ENCODE measurements at regions not wholly inside any gene's neighbourhood (a gene's known extent, or its start where the extent isn't known, plus 50 kb on each side); places are given as distances from the start of the nearest gene placed in this dataset.
"Not testable (repeated sequence)": the region's sequence is repeated elsewhere in the genome, so short reads cannot be mapped to it uniquely, and the experiment has no call there.

DNA sequence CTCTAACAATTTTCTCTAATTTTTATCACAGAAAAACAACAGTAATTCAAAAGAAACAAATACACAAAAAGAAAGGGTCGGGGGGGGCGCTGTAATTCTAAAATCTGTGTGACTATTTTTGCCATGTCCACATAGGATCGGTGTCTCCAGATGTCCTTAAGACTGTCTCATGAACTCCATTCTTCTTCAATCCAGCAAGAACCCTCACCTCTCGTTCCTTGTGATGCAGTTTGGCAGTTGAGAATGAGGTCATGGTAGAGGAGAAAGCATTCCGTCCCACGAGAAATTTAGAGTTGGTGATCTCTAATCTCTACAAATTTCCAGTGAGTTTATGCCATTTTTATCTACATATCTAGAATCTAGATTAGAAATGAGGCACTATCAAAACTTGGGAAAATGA, 394.7 kb downstream of the TFEC start:
- DNase-seq, result no peak

DNA sequence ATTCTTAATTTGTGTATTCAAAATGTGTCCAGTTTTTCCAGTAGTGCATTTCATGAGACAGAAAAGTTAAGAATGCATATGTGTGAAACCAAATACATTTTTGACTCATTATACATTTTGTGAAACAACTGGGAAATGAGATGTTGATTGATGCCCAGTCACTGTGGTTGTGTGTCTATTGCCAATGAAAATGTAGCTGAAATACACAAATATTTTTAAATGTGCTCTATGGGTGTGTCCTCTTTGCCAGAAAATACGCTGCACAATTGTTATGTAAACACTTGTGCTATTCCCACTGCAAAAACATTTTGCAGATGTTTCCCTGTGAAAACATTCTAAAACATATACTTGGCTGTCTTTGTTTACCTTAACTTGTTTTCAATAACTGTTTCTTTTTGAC, 395.2 kb downstream of the TFEC start:
- DNase-seq, result peak; percentile 39

GRCh38 chr7:115634633-115635032, 395.9 kb downstream of the TFEC start:
- DNase-seq, result peak; percentile 96

GRCh38 chr7:115632636-115633035, 397.9 kb downstream of the TFEC start:
- no peak for DNase-seq

DNA sequence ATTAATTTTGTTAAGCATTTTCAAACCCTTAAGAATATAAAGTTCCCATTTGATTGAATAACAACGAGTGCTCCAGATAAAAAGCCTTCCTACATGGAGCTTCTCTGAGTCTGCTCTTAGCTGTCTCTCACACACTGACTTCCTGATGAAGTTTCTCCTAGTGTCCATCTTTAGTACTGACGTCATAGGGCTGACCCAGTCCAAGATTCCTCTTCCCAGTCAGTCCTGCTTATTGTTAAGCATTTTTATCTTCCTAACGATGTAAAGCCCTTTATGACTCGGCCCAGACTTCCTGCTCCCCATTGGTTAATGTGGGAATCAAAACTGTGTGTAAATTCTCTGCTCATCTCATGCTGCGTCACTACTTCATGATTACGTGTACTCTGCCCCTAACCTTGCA, 398.8 kb downstream of the TFEC start:
- DNase-seq, result peak; percentile 22

DNA sequence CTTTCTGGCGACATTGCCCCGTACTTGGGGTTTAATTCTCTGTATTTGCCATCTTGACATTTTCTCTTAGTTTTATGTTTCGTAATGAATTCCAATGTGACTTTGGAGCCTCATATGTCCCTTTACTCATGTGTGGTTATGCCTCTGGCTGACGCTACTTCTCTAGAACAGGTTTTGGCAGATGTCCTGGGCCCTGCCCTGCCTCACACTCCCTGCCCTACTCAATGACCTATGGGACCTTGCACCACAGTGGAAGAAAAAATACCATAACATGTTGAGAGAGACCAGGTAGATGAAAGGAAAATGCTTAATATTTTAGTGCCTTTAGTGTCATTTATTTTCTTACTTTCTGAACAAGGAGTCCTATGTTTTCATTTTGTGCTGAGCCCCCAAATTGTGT, 400.5 kb downstream of the TFEC start:
- DNase-seq, result no peak

DNA sequence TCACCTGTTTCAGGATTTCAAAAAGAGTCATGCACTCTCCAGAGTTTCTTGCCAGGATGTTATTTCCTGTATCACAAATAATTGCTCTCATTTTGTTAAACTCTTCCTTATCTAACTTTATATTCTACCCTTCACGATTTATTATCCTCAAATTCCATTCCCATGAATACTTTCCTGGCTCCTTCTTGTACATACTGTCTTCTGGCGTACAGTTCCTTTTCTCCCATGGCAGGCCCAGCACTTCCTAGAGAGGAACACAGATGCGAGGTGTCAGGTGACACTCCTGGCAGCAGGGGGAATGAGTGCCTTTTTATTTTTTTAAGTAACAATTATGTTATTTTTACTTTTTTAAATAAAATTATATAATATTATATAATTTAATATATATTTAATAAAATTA, 411.9 kb downstream of the TFEC start:
- DNase-seq, result no peak

DNA sequence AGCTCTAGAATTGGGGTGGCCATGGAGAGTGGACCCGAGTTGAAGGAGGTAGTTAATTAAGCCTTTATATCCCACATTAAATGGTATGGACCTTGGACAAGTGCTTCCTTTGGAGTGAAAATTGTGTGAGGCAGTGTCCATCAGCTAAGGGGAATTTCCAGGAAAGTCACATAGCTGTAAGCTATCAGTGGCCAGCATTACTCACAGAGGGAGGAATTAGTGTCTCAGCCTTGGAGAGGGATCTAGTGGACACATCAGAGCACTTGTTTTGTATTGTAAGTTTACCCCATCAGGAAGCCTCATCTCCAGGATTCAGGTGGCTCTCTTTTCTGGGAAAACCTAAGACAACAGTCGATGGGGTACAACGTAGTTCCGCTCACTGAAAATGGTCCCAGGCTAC, 416.7 kb downstream of the TFEC start:
- DNase-seq, result no peak

DNA sequence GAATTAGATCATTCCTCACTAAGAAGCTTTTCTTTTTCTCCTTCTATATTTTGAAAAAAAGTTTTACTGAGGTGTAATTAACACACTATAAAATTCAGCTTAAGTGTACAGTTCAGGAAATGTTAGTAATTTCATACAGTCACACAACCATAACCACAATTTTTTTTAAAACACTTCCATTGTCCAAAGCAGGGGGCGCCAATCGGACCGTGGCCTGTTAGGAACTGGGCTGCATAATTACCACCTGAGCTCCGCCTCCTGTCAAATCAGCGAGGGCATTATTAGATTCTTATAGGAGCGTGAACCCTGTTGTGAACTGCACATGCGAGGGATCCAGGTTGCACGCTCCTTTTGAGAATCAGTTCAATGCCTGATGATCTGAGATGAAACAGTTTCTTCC, 427.1 kb downstream of the TFEC start:
- DNase-seq, result peak; percentile 40

DNA sequence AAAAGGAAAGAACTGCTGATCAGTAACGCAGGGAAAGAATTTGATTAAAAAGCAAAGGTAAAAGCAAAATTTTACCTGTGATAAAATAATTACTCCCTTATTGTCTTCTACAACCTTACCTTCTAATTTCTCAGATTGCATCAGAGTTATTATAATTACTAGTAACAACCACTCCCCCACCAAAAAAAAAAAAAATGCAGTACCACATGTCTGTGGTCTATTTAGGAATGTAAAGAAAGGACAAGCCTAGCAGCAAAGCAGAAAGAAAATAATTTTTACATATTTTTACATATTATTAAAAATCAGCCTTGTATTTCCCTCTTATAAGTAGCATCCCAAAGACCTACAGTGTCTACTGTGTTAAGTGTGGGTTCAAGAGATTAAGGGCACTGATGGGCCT, 430.4 kb downstream of the TFEC start:
- no peak for DNase-seq

- not testable (repeated sequence) for DNase-seq
Measured at GRCh38 chr7:115599184-115599583, 431.4 kb downstream of the TFEC start.

GRCh38 chr7:115597220-115597619, 433.3 kb downstream of the TFEC start:
- DNase-seq, result not testable (repeated sequence)

DNA sequence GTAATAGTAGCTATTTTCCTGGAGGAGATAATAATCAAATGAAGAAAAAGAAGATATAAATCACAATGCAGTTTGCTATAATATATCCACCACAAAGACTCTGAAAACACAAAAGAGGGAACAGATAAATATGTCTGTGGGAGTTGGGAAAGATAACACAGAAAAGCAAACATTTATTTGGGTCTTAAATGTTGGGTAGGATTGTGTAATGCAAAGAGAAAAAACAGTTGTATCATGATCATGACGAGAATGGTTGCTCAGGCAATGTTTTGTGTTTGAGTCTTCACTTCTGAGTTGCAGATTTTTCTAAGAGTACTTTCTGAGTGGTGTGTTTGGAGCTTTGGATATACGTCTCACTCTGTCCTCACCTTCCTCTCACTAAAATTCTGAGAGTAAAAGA, 437.5 kb downstream of the TFEC start:
- no peak for DNase-seq

DNA sequence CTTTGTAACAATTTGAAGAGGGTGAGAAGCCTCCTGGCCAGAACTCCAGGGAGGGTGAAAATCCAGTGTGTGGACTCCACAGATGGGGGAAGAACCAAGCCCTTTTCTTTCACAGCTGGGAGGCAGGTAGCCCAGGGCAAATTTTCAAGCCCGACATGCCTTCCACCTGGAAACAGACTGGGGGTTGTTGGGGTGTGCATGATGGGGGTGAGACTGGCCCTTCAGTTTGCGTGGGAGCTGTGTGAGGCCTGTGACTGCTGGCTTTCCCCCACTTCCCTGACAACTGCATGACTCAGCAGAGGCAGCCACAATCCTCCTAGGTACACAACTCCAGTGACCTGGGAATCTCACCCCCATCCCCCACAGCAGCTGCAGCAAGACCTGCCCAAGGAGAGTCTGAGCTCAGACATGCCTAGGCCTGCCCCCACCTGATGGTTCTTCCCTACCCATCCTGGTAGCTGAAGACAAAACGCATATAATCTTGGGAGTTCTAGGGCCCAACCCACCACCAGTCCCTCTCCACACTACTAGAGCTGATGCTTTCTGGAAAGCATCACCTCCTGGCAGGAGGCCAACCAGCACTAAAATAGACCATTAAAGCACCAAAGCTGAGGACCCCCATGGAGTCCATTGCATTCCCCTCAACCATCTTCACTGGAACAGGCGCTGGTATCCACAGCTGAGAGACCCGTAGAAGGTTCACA, 445.4 kb downstream of the TFEC start:
- peak; percentile 74 for DNase-seq

- no peak for DNase-seq
Measured at GRCh38 chr7:115582956-115583355, 447.6 kb downstream of the TFEC start.

- DNase-seq, result no peak
Measured at GRCh38 chr7:115578576-115578975, 452.0 kb downstream of the TFEC start.

- no peak for DNase-seq
Measured at GRCh38 chr7:115574681-115575291, 455.8 kb downstream of the TFEC start.

GRCh38 chr7:115572111-115572510, 458.5 kb downstream of the TFEC start:
- no peak for DNase-seq

DNA sequence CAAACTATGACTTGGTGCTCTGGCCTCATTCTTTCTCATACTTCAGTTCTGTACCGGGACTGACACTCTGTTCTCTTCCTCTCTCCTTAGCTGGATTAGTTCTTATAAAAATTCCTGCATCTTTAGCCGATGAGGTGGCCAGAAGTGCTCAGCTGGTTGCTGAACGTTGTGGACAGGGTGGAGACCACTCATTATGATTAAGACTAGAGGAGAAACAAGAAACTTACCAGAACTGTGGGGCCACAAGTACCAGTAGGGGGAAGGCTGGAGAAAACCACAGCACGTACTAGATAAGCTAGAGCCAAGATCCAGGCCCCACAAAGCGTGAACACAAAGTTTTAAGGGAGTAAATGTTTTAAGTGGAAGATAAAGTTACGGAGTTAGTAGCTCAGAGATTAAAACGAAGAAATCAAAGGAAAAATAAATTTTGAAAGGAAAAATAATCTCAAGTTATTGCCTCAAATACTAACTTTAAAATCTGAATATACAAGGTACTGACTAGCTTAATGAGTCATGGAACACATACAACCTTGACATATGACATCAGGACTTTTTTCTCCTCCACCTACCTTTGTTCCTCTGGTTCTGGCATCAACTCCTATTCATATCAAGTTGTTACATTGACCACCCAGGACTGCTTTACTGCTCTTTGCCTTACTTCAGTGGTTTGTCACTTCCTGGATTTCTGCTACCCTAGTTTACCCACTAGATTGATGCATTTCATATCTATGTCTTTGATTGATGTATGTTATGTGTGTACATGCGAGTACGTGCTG, 469.0 kb downstream of the TFEC start:
- DNase-seq, result no peak

DNA sequence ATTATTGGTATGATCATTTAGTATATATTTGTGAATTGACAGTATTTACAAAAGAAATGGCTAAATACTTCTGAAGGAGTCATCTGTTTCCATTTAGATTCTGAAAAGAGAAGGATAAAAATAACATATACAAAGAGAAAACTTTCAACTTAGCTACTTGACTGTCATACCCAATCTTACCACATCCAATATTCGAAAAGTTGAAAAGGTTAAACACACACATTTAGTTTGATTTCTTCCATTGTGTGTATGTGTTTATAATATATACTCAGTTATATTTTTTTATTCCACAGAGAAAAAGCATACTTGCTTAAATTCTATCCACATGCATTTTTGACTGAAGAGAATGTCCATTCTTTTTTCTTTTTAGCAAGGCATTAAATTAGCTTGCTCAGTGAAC, 470.7 kb downstream of the TFEC start:
- DNase-seq, result no peak

DNA sequence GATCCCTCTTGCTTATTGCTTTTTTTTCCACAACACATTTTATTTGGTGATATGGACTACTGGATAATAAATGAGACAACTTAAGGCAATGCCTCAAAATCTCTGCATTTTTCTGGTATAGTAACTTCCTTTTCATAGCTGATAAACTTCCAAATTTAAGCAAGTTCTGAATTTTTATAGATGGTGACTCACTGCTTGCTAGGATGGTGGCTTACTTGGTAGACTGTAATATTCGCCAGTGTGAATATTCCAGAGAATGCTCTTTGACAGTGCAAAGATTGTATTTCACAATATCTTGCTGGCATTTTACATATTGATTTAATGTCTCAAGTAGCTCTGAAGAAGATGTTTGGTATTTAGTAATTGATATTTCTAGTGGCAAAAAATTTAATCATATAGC, 472.4 kb downstream of the TFEC start:
- DNase-seq, result no peak

- not testable (repeated sequence) for DNase-seq
Measured at GRCh38 chr7:115557296-115557695, 473.3 kb downstream of the TFEC start.

- no peak for DNase-seq
Measured at GRCh38 chr7:115552766-115553165, 477.8 kb downstream of the TFEC start.

GRCh38 chr7:115549910-115550309, 480.7 kb downstream of the TFEC start:
- DNase-seq, result no peak
